NB4 (cell line): ENCODE measurements at regions not wholly inside any gene's neighbourhood (a gene's known extent, or its start where the extent isn't known, plus 50 kb on each side); places are given as distances from the start of the nearest gene placed in this dataset.

Source experiments
- CTCF ChIP-seq: IDR thresholded peaks from one replicate; pipeline ENCODE4 v1.5.1; 2012; ENCODE audit warnings: low read depth, low read length
- MYC ChIP-seq: IDR thresholded peaks from 2 replicates; pipeline ENCODE4 v1.6.1; 2011; ENCODE audit warnings: low read depth, low read length
- POLR2A ChIP-seq: IDR thresholded peaks from 2 replicates; pipeline ENCODE4 v1.6.1; 2011; ENCODE audit warnings: mild to moderate bottlenecking; ENCODE audit not compliant: insufficient read length; ENCODE audit errors: extremely low read depth
- TF ChIP-seq, protein P1 (sequence below): IDR thresholded peaks from 2 replicates; pipeline ENCODE4 v1.6.1; 2011; ENCODE audit warnings: low read depth, low read length

- TF ChIP-seq CTCF = no peak
- TF ChIP-seq MYC = no peak
- no peak for TF ChIP-seq POLR2A
- TF ChIP-seq, protein P1, sequence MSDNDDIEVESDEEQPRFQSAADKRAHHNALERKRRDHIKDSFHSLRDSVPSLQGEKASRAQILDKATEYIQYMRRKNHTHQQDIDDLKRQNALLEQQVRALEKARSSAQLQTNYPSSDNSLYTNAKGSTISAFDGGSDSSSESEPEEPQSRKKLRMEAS = no peak
These were observed 124.1 kb upstream of the MYCN start for GRCh38 chr2:15816226-15816625.
